Left ventricle myocardium inferior (tissue), 1 donor: ENCODE measurements at regions not wholly inside any gene's neighbourhood (a gene's known extent, or its start where the extent isn't known, plus 50 kb on each side); places are given as distances from the start of the nearest gene placed in this dataset.

Source experiments
- DNase-seq: peaks from one replicate; pipeline ENCODE4 v3.0.0-alpha.2; 2020
- H3K27ac ChIP-seq: fragments of 200-600 bp; replicated peaks from 2 replicates; pipeline ENCODE4 v1.8.0; 2021
- H3K27me3 ChIP-seq: fragments of 200-600 bp; 2 replicates; pipeline ENCODE4 v1.8.0; 2021; ENCODE audit warnings: low read depth
- H3K36me3 ChIP-seq: fragments of 200-600 bp; 2 replicates; pipeline ENCODE4 v1.8.0; 2021
- H3K4me1 ChIP-seq: fragments of 200-600 bp; 2 replicates; pipeline ENCODE4 v1.8.0; 2021
- H3K4me3 ChIP-seq: fragments of 200-600 bp; 2 replicates; pipeline ENCODE4 v1.8.0; 2021; ENCODE audit warnings: mild to moderate bottlenecking, moderate library complexity
- H3K9me3 ChIP-seq: fragments of 200-600 bp; replicated peaks from 2 replicates; pipeline ENCODE4 v1.8.0; 2021
- intact Hi-C: fragments of 100-400 bp; cut with micrococcal nuclease; formaldehyde crosslinking; loops from one replicate; pipeline ENCODE4 v1.11.0; 2022
- TF ChIP-seq, protein P1 (sequence below): fragments of 200-600 bp; IDR thresholded peaks from 2 replicates; pipeline ENCODE4 v1.8.0; 2021; ENCODE audit warnings: antibody characterized with exemption, mild to moderate bottlenecking, borderline replicate concordance
- donor health status: DM: no; HTN: yes; CAD: no; lungs with severe emphysema.

DNA sequence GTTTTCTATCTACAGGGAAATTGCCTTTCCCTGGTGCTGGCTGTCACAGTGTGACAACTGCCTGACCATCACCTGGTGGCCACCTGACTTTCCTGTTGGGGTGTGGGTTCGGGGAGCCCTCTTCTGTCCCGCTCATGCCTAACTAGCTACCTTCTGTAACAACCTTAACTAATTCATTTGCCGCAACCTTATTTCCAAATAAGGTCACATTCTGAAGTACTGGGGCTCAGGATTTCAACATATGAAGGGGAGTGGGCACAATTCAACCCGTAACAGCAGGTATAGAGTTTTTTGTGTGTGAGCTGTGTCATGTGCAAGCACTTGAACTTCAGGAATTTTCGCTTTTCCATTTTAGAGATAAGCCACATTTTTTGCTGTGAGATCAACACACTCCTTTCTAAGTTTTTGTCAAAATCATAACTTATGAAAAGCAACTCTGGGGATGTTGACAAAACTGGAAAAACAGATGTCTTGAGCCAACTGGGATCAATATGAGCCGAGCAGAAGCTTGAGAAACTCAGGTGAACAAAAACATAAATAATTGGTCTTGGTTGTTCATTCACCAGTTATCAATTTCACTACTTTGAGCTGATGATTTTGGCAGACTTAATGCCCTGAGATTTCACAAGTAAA is 242.0 kb upstream of the RGMA start:
- intact Hi-C loops, result no loop called here
- no peak for DNase-seq
- Histone ChIP-seq H3K27ac (no peak overlapping the region), H3K36me3 (no peaks in the 10 kb centered on the region), H3K4me1 (peaks cover 4% of the 10 kb centered on the region), H3K27me3 (peaks cover 68% of the 10 kb centered on the region), H3K9me3 (no peaks in the 10 kb centered on the region), H3K4me3 (no peak overlapping the region)
- TF ChIP-seq, protein P1, sequence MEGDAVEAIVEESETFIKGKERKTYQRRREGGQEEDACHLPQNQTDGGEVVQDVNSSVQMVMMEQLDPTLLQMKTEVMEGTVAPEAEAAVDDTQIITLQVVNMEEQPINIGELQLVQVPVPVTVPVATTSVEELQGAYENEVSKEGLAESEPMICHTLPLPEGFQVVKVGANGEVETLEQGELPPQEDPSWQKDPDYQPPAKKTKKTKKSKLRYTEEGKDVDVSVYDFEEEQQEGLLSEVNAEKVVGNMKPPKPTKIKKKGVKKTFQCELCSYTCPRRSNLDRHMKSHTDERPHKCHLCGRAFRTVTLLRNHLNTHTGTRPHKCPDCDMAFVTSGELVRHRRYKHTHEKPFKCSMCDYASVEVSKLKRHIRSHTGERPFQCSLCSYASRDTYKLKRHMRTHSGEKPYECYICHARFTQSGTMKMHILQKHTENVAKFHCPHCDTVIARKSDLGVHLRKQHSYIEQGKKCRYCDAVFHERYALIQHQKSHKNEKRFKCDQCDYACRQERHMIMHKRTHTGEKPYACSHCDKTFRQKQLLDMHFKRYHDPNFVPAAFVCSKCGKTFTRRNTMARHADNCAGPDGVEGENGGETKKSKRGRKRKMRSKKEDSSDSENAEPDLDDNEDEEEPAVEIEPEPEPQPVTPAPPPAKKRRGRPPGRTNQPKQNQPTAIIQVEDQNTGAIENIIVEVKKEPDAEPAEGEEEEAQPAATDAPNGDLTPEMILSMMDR, result no peak

DNA sequence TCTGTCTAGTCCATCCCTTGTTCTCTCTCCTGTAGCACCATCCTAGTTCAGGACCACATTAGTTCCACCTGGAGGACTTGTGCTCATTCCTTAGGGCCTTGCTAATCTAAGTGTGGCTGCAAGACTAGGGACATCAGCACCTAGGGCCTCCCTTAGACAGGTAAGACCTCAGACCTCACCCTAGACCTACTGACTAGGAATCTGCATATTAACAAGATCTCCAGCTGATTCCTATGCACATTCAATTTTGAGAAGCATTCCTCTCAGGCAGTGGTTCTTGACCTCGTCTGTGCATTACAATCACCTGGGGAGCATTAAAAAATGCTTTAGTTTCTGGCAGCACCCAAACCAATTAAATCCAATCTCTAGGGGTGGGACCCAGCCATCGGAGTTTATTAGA is 238.4 kb upstream of the RGMA start:
- intact Hi-C loops, result no loop called here
- no peak overlapping the region for H3K4me3 ChIP-seq

DNA sequence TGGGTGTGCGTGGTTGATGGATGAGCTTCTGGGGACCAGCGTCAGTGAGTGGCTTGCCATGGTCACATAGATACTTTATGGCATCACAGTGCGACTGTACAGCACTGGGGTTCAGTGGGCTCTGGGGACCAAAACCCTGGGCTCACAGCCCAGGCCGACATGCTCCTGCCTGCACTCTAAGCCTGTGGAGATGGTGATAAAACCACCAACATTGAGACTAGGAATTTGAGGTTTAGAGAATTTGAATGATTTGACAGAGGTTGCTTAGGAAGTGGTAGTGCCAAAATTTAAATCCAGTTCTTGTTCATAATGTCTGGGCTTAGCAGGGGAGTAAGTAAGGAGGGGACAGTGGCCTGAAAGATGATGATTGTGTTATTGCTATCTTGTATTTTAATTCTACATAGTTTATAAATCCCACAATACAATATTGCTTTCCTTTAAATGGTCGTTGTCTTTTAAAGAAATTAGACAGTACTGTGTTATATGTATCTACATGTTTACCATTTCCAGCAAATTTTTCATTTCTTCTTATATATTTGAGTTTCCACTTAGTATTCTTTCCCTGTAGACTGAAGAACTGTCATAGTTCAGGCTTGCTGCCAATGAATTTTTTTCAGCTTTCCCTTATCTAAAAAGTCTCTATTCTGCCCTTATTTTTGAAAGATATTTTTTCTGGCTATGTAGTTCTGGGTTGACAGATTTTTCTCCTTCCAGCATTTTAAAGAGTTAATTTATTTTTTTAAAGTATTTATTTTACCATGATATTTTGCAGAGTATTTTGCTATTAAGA is 235.4 kb upstream of the RGMA start:
- TF ChIP-seq, protein P1, result no peak
- H3K4me3 ChIP-seq, result no peak overlapping the region
- H3K9me3 ChIP-seq, result no peaks in the 10 kb centered on the region
- peaks cover 3% of the 10 kb centered on the region for H3K27me3 ChIP-seq
- H3K27ac ChIP-seq, result no peak overlapping the region
- no peak for DNase-seq
- no peaks in the 10 kb centered on the region for H3K4me1 ChIP-seq
- intact Hi-C loops, result no loop called here
- no peaks in the 10 kb centered on the region for H3K36me3 ChIP-seq

More for the DNA sequence above, 238.4 kb upstream of the RGMA start:
- TF ChIP-seq, protein P1, result no peak
- H3K27me3 ChIP-seq, result peaks cover 33% of the 10 kb centered on the region
- DNase-seq, result no peak
- H3K4me1 ChIP-seq, result no peaks in the 10 kb centered on the region
- H3K36me3 ChIP-seq, result no peaks in the 10 kb centered on the region
- no peaks in the 10 kb centered on the region for H3K9me3 ChIP-seq
- H3K27ac ChIP-seq, result no peak overlapping the region

DNA sequence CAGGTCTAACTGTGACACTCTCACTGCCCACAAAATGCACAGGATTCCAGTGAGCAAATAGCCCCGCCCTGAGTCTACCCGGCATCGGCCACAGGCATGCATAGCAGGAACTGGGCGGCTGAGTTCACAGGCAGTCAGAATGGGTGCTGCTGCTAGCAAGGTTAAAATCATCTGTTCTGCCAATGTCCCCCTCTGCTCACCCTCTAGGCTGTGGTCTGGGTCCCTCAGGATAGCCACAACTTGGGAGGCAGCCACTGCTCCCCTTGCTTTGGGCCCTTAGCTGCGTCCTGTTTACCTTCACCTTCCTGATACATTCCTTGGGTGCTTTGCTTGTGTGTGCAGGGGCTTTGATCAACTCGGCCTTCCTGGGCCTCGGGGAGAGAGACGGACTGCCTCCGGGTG is 232.9 kb upstream of the RGMA start:
- Histone ChIP-seq H3K4me1 (no peaks in the 10 kb centered on the region), H3K27ac (no peak overlapping the region), H3K4me3 (no peak overlapping the region), H3K27me3 (peaks cover 2% of the 10 kb centered on the region), H3K9me3 (no peaks in the 10 kb centered on the region), H3K36me3 (no peaks in the 10 kb centered on the region)
- TF ChIP-seq, protein P1, result no peak
- intact Hi-C loops, result no loop called here
- DNase-seq, result no peak

DNA sequence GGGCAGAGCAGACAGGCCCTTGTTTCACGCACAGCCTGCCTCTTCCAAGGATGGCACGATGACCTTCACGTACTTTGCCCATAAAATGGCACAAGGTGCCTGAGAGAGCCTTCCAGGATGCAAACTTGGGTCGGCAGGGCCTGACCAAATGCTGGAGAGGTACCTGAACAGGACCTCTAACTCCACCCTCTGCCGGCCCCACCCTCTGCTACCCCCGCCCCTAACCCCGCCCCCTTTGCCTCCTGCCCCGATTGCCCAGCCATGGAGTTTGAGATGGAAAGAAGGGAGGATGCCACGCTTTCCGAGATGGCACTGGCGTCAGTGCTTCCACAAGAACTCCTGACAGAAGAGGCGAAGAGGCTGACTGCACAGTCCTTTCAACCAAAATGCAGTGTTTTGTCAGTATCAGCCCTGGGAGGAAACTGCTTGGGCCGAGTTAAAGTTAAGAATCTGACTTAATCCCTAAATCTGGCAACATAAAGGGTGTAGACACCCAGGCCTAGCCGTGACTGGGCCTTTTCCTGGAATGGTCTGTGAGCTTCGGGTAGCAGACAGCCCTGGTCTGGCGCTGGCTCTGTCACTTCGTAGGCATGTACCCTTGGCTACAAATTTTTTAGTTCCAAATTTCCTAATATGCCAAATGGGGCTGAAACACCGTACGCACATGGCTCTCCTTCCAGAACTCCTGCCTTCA is 230.3 kb upstream of the RGMA start:
- TF ChIP-seq, protein P1, result no peak
- no peak for DNase-seq
- Histone ChIP-seq H3K4me1 (no peaks in the 10 kb centered on the region), H3K36me3 (no peaks in the 10 kb centered on the region), H3K27me3 (peaks cover 10% of the 10 kb centered on the region), H3K4me3 (no peak overlapping the region), H3K27ac (no peak overlapping the region), H3K9me3 (no peaks in the 10 kb centered on the region)
- intact Hi-C loops, result no loop called here
